GM18868 (cell line): ENCODE measurements at regions not wholly inside any gene's neighbourhood (a gene's known extent, or its start where the extent isn't known, plus 50 kb on each side); places are given as distances from the start of the nearest gene placed in this dataset.
A peak's percentile ranks its signal among the peaks of the same experiment; 100 is the strongest.
"Not testable (repeated sequence)": the region's sequence is repeated elsewhere in the genome, so short reads cannot be mapped to it uniquely, and the experiment has no call there.

ENCODE experiments used
- ATAC-seq: cut with Tn5 transposase; IDR thresholded peaks from one replicate; pipeline ENCODE4 v1.9.1; 2021; ENCODE audit warnings: mild to moderate bottlenecking, moderate library complexity; ENCODE audit not compliant: unreplicated experiment

- ATAC-seq = not testable (repeated sequence)
Observed at GRCh38 chr6:27635886-27636285, 163.0 kb upstream of the ZNF184 start.

- not testable (repeated sequence) for ATAC-seq
Observed at GRCh38 chr6:27633221-27633688, 160.3 kb upstream of the ZNF184 start.

GRCh38 chr6:27631609-27631916 lies 158.7 kb upstream of the ZNF184 start:
- ATAC-seq = no peak

- ATAC-seq = no peak
Observed at GRCh38 chr6:27630727-27631608, 158.1 kb upstream of the ZNF184 start.

GRCh38 chr6:27624694-27625262 lies 151.9 kb upstream of the ZNF184 start:
- no peak for ATAC-seq

- ATAC-seq = no peak
Observed at GRCh38 chr6:27623103-27623502, 150.2 kb upstream of the ZNF184 start.

- no peak for ATAC-seq
Observed at GRCh38 chr6:27619436-27619835, 146.5 kb upstream of the ZNF184 start.

GRCh38 chr6:27617700-27618689 lies 145.1 kb upstream of the ZNF184 start:
- no peak for ATAC-seq

- no peak for ATAC-seq
Observed at GRCh38 chr6:27617046-27617687, 144.3 kb upstream of the ZNF184 start.

- no peak for ATAC-seq
Observed at GRCh38 chr6:27616328-27617045, 143.6 kb upstream of the ZNF184 start.

- no peak for ATAC-seq
Observed at GRCh38 chr6:27611451-27611850, 138.5 kb upstream of the ZNF184 start.

- ATAC-seq = no peak
Observed at GRCh38 chr6:27608916-27609883, 136.3 kb upstream of the ZNF184 start.

- ATAC-seq = no peak
Observed at GRCh38 chr6:27605401-27606342, 132.8 kb upstream of the ZNF184 start.

- ATAC-seq = no peak
Observed at GRCh38 chr6:27604986-27605385, 132.1 kb upstream of the ZNF184 start.

GRCh38 chr6:27601668-27602254 lies 128.9 kb upstream of the ZNF184 start:
- no peak for ATAC-seq

- peak; percentile 63 for ATAC-seq
Observed at GRCh38 chr6:27599859-27600532, 127.1 kb upstream of the ZNF184 start.

GRCh38 chr6:27597031-27597567 lies 124.2 kb upstream of the ZNF184 start:
- ATAC-seq = not testable (repeated sequence)
